ENCODE measurements at regions not wholly inside any gene's neighbourhood (a gene's known extent, or its start where the extent isn't known, plus 50 kb on each side); places are given as distances from the start of the nearest gene placed in this dataset.

DNA sequence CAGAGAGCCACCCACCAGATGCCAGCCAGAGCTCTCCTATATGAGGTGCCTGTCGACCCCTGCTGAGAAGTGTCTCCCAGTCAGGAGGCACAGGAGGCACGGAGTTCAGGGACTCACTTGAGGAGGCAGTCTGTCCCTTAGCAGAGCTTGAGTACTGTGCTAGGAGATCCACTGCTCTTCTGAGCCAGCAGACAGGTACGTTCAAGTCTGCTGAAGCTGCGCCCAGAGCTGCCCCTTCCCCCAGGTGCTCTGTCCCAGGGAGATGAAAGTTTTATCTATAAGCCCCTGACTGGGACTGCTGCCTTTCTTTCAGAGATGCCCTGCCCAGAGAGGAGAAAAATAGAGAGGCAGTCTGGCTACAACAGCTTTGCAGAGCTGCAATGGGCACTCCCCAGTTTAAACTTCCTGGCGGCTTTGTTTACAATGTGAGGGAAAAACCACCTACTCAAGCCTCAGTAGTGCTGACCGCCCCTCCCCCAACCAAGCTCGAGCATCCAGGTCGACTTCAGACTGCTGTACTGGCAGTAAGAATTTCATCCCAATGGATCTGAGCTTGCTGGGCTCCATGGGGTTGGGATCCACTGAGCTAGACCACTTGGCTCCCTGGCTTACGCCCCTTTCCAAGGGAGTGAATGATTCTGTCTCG lies 146.7 kb upstream of the USP15 start:
- TF ChIP-seq CTCF (IDR thresholded peaks at IDR 0.05) (no peak), POLR2AphosphoS5 (IDR thresholded peaks at IDR 0.05) (no peak), POLR2A (IDR thresholded peaks at IDR 0.05) (no peak), EP300 (IDR thresholded peaks at IDR 0.05) (no peak)

Data from sigmoid colon (tissue), 4 donors.